ENCODE measurements at regions not wholly inside any gene's neighbourhood (a gene's known extent, or its start where the extent isn't known, plus 50 kb on each side); places are given as distances from the start of the nearest gene placed in this dataset.
"Not testable (repeated sequence)": the region's sequence is repeated elsewhere in the genome, so short reads cannot be mapped to it uniquely, and the experiment has no call there.

DNA sequence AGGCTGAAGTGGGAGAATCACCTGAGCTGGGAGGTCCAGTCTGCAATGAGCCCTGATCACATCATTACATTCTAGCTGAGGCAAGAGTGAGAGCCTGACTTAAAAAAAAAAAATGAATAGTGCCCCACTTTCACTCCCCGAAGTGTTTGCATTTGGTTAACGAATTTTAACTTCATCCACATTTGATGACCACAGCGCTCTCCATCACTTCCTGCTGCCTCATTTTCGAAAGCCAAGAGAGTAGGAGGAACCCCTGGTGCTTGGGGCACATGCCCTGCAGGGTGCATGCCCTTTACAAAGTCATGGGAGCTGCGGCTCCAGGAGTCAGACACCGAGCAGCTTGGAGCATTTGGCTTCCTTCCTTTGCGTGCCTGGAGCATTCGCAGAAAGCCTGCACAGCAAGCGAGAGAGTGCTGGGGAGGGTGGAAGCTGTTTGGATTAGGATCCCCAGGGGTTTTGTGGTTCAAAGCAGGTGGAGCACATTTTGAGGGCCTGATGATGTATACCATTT, 119.1 kb upstream of the METTL14 start:
- not testable (repeated sequence) for TF ChIP-seq EGR1 (IDR thresholded peaks at IDR 0.05; ENCODE audit: low read depth); POLR2A (IDR thresholded peaks at IDR 0.05; ENCODE audit: borderline replicate concordance, extremely low read depth, insufficient read depth, insufficient read length); SP1 (IDR thresholded peaks at IDR 0.05; ENCODE audit: low read depth)
- TF ChIP-seq, protein P1, sequence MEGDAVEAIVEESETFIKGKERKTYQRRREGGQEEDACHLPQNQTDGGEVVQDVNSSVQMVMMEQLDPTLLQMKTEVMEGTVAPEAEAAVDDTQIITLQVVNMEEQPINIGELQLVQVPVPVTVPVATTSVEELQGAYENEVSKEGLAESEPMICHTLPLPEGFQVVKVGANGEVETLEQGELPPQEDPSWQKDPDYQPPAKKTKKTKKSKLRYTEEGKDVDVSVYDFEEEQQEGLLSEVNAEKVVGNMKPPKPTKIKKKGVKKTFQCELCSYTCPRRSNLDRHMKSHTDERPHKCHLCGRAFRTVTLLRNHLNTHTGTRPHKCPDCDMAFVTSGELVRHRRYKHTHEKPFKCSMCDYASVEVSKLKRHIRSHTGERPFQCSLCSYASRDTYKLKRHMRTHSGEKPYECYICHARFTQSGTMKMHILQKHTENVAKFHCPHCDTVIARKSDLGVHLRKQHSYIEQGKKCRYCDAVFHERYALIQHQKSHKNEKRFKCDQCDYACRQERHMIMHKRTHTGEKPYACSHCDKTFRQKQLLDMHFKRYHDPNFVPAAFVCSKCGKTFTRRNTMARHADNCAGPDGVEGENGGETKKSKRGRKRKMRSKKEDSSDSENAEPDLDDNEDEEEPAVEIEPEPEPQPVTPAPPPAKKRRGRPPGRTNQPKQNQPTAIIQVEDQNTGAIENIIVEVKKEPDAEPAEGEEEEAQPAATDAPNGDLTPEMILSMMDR (IDR thresholded peaks at IDR 0.05 in 2 of 3, conservative IDR thresholded peaks at IDR 0.05 in 1 of 3; ENCODE audit: borderline replicate concordance in 1 of 3, insufficient read depth in 1 of 3, low read depth in 2 of 3, low read length in 2 of 3) = not testable (repeated sequence)
